ENCODE measurements at regions not wholly inside any gene's neighbourhood (a gene's known extent, or its start where the extent isn't known, plus 50 kb on each side); places are given as distances from the start of the nearest gene placed in this dataset.

DNA sequence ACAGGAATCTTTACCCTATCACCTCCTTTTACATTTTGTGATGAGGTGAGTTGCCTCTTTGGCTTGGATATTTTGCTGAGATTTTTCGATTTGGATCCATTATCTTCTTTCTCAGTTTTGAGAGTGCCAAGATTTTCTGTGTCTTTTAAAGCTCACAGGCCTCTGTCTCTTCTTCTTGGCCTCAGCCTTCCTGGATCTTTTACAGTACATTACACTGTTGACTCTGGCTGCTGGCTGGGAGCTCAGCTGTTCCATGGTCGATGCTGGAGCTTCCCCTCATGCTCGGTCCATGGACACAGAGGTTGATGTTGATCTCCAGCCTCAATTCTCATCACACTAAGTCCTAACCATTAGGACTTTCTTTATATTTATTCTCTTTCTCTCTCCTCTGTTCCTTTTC is 332.8 kb upstream of the UBE2E3 start:
- TF ChIP-seq, protein P1, sequence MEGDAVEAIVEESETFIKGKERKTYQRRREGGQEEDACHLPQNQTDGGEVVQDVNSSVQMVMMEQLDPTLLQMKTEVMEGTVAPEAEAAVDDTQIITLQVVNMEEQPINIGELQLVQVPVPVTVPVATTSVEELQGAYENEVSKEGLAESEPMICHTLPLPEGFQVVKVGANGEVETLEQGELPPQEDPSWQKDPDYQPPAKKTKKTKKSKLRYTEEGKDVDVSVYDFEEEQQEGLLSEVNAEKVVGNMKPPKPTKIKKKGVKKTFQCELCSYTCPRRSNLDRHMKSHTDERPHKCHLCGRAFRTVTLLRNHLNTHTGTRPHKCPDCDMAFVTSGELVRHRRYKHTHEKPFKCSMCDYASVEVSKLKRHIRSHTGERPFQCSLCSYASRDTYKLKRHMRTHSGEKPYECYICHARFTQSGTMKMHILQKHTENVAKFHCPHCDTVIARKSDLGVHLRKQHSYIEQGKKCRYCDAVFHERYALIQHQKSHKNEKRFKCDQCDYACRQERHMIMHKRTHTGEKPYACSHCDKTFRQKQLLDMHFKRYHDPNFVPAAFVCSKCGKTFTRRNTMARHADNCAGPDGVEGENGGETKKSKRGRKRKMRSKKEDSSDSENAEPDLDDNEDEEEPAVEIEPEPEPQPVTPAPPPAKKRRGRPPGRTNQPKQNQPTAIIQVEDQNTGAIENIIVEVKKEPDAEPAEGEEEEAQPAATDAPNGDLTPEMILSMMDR (IDR thresholded peaks at IDR 0.05): no peak
- no peak for TF ChIP-seq POLR2A (IDR thresholded peaks at IDR 0.05)

All from lower leg skin (tissue), 3 donors.